Stimulated activated CD4-positive, alpha-beta T cell treated with anti-CD3 and anti-CD28 coated beads, Interleukin-4, amount 100 ng/mL, for 48 hours (primary cell): ENCODE measurements at regions not wholly inside any gene's neighbourhood (a gene's known extent, or its start where the extent isn't known, plus 50 kb on each side); places are given as distances from the start of the nearest gene placed in this dataset.

Experiments used
- DNase-seq, 2 donors: peaks; one replicate each; pipeline ENCODE4 v3.0.0-alpha.2; 2020; ENCODE audit warnings: low read depth in 2 of 2

DNA sequence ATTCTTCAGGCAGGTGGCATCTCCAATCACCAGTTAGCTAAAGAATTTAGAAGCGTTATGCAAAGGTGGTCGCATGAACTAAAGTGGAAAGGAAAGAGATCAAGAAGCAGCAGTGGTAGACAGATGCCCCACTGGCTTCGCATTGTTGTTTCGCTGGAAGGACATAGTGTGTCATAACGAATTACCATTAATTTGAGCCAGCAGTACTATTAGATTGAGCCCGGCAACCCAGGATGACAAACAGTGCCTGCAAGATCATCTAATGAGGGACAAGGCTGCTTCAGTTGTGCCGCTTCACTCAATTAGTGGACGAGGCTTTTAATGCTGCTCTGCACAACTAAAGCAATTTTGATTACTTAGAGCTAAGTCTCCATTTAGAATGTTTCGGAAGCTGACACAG, 274.5 kb upstream of the SOX5 start:
- no peak for DNase-seq

DNA sequence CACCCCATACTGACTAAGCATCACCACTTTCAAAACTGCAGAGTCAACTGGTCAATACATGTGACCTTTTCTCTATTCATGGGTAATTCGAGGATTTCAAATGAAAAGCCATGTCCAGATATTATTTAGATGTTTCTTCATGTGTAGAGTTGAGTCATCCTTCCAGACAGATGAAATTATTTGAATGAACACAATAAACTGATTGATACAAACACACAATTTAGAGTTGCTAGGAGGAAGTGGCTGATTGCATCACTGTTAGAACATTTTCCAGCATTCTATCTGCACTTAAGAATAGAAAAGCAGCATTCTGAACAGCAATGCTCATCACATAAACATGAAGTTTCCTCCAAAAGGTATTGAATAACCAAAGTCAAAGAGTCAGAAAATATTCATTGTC, 273.5 kb upstream of the SOX5 start:
- no peak for DNase-seq

DNA sequence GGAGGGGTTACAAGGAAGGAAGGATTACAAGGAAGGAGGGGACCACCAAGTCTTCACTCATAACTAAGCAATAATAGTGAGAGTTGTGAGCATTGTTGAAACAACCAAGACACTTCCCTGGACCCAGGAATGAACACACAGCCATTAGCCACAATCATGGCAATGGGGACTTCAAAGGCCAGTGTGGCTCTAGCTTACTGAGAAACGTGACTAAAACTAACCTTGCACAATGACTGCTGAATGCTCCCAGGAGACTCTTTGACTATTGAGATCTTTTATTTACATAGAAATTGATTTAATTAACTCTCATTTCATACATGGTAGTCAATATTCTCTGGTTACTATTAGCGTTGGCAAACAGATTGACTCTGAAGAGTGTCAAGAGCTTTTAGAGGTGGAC, 263.0 kb upstream of the SOX5 start:
- no peak for DNase-seq

DNA sequence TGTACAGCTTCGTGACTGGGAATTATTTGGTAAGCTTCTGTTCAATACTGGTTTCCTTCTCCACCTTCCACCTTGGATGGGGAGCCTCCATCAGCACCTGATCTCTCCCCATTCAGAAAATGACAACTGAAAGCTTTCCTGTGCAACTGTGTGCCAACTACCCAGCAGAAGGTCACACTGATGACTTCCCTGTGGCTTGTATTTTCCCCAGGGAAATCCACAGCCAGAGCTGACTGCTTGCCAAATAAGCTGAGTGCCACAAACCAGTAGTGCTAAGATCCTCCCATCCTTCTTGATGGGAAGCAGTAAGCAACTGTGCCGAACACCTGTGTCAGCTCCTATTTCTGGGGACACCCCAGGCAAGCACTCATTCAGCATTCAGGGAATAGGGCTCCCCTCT, 257.2 kb upstream of the SOX5 start:
- no peak for DNase-seq

DNA sequence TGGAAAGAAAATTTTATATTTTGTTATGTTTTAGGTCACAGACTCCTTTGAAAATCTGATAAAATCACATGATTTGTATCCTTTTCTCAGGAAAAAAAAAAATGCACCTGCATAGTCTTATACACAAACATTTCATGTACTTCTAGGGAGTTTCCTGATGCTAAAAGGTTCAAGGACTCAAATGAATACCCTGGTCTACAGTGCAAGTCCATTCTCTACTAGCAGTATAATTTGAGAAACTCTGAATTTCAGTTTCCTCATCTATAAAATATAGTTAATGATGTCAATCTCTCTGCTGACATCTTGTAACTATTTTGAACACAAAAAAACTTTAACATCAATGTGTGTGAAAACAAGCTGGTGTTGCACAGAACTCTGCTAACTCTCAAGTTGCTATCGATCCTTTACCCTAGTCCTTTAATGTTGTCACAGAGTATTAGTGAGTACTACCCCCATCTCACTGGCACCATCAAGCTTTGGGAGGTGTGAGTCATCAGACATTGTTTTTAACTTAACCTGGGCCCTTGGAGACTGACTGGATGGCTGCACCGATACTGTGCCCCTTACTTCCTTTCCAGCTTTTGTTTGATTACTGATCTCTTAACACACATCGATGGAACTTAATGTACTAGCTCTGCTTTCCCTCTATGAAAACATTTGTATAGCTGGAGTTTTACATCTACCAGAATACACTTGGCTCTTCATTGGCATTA, 251.9 kb upstream of the SOX5 start:
- no peak for DNase-seq

DNA sequence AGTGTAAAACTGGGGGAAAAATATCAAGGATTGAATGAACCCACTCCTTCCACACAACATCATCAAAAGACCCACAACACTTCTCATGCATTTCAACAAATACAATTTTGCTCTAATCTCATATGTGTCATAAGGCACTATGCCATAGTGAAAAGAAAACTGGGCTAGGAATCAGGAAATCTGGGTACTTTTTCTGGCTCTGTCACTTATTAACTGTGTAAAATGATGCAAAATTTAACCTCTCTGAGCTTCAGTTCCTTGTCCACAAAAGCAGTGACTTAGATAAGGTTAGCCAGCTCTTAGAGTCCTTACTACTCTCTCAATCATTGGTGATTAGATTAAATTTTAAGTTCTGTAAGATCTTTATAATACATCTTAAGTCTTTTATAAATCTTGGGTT, 250.5 kb upstream of the SOX5 start:
- no peak for DNase-seq

DNA sequence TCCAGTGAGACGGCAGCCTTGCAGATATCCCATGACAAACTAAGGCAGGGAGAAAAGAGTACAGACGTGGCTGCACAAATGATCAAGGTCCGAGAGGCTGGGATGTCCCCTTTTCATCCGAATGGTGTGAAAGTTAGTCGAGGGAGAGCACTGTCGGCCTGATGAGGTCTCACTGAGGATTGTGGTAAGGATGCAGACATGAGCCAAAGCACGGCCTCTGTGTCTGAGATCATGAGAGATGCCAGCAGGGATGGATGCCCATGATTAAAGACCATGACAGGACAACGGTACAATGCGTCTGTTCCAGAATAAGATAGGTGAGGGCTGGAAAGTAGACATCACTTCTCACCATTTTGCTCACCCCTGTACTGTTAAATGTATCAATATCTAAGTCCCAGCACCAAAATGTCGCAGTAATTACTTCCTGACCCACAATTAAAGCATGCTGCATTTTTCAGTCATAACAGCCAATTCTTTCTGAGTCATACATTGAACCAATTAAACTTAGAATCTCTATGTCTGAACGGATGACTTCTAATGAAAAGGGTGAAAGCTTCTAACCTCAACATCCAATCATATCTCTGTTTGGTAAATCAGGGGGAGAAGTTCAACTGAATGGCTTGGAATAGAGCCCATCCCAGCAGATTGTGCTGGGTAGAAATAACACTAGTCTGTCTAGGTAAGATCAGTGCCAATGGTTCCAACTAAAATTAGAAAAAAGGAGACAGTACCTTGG, 249.6 kb upstream of the SOX5 start:
- DNase-seq, result no peak

DNA sequence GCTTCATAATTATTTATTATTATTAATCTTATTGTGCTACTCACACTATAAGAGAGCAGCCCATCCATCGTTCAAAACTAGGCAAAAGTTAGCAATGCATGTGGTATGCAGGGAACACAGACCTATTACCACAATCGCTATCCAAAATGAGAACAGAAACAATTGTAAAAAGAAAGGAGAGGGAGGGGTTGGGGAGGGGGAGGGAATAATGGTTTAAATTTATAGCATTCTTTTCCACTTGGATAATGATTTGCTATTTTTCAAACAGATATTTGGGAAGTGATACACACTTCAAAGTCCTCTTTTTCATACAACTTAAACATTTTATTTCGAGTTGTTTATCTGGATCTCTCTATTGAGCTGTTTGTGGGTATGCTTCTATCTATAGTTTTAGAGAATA, 248.6 kb upstream of the SOX5 start:
- no peak for DNase-seq

DNA sequence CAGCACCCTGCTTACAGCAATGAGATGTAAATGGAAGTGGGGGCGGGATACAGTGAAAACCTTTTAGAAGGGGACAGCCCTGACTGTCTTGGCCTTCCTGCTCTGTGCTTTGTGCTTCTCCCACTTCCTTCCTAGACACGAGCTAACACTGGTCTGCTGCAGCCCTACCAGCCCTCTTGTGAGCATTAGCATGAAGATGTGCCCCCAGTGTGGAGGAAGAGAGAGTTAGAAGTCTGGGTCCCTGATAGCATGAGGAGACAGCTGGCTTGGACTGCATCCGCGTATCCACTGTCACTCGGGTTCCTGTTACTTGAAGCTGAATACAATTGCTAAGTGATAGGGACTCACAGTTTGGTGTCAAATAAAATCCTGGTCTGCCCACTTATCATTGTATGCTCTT, 248.1 kb upstream of the SOX5 start:
- no peak for DNase-seq

DNA sequence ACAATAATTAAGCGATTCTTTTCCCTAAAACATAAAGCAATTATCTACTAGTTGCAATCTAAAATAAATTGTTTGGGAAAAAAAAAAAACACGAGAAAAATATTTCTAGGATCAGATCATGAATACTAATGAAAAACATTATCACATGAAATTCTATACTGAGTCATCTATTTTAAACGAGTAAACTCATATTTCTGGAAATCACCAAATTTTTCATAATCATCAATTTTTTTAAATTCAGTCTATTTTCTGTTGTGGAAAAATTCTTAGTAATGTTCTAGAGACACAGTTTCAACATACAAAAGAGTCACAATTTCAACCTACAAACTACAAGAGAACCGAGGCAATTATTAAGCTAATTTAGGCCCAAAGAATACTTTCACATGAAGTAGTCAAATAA, 245.6 kb upstream of the SOX5 start:
- DNase-seq, result no peak

DNA sequence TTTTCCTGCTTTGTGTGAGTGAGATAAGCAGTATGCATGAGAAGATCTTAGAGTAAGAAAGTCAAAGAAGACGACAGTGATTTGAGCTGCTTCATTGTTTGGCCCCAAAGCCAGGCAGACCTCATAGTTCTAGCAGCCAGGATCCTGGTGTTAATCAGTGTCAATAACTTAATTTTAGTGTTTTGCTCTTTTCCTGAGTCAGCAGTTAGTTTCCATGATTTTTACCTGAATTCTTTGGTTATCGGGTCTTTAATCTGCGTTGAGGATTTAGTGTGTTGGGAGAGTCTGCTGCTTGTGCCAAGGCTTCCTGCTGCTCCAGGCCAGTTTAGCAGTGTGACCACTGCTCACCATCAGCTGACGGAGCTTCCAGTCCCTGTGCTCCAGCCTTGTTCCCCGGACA, 241.6 kb upstream of the SOX5 start:
- no peak for DNase-seq

DNA sequence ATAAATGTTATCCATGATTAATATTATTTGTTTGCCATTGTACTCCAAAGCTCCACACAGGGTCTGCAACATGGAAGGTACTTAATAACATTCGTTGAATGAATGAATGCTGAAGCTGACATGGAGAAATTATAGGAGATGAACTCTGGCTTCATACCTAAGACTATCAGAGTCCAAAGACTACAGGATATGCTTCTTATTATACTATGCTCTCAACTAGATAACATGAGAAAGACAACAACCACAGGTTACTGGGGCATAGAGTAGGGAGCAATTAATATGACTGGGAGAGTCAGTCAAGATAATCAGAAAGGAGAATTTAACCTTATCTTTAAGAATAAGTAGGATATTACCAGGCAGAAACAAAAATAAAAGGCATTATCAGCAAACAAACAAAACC, 236.3 kb upstream of the SOX5 start:
- DNase-seq, result no peak

DNA sequence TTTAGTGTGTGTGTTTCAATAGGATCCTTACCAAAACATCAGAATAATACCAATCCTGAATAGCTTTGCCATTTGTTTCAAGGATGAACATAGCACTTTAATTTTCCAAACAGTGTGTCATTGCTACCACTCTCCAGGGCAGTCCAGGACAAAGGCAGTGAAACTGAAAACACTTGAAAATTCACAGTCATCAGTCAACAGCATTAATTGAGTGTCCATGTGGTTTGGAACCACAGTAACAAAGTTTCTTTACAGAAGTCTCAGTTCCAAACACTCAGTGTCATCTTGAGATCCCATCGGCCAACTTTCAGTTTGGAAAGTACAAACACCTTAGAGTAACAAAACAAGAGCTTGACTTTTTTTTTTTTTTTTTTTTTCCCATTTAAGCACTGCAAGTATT, 228.4 kb upstream of the SOX5 start:
- DNase-seq, result no peak

DNA sequence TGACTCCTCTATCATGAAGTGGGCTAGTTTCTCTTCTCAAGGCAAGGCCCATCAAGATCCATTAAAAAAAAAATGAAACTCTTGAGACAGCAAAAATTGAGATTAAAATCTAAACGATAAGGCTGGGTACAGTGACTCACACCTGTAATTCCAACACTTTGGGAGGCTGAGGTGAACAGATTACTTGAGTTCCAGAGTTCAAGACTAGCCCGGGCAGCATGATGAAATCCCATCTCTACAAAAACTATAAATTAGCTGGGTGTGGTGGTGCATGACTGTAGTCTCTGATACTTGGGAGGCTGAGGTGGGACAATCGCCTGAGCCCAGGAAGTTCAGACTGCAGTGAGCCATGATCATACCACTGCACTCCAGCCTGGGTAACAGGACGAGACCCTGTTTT, 226.5 kb upstream of the SOX5 start:
- no peak for DNase-seq

DNA sequence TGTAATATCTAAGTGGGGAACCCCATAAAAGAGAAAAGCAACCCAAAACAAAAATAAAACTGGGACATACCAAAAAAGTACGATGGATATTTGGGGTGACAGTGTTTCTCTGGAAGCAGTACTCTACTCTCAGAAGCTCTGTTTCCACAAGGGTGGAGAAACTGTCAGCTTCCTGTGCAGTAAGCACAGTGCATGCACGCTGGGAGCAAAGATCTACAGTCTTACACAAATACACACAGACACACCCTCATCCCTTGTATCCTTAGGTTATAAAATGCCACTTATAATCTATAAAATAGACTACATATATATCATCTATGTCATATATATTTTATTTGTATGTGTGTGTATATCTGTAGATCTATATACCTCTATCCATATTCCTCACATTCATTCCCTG, 225.8 kb upstream of the SOX5 start:
- DNase-seq, result no peak

DNA sequence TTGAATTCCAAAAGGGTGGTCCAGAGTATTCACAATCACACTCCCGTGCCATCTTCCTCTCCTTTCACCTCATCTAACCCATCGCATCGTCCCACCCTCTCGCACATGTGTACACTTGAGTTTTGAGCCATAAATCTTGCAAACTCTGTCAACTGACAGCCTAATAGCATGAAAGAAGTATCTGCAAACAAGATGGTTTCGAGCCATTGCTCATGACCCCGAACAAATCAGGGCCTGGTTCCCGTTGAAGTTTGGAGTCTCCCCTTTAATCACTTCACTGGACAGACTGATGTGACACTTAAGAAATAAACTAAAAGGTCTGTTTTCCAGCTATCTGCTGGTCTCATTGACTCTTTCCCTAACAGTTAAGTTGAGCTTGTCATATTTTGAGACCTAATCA, 223.6 kb upstream of the SOX5 start:
- no peak for DNase-seq

DNA sequence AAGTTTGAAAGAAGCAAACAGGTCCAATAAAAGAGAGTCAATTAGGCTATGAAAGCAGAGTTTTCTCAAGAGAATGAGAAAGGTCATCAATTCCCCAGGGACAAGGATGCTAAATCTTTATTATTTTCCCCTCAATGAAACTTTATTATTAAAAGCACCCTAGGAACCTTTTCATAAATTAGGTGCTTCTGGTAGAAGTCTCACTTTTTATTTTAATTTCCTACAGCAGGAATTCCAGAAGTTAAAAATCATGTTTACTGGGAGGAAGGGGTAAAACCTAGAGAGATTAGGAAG, 223.2 kb upstream of the SOX5 start:
- DNase-seq, result no peak

DNA sequence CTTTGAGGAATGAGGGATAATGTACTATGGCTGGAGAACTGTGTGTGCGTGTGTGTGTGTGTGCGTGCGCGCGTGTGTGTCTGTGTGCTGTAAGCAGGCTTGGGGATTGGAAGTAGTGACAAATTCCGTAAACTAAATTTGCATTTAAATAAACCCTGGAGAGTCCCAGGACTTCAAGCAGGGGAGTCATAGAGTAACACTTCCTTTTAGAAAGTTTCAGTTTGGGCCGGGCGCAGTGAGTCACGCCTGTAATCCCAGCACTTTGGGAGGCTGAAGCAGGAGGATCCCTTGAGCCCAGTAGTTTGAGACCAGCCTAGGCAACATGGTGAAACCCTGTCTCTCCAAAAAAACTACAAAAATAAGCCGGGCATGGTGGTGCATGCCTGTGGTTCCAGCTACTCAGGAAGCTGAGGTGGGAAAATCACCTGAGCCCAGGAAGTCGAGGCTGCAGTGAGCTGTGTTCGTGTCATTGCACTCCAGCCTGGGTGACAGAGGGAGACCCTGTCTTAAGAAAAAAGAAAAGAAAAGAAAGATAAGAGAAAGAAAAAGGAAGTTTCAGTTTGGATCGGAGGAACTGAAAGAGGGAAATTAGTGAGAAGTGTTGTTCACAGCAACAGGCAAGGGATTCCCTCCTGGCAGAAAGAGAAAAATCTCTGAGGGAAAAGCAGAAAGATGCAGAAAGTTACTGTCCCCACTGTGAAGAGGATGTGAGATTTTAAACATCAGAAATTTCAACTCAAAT, 222.7 kb upstream of the SOX5 start:
- no peak for DNase-seq

DNA sequence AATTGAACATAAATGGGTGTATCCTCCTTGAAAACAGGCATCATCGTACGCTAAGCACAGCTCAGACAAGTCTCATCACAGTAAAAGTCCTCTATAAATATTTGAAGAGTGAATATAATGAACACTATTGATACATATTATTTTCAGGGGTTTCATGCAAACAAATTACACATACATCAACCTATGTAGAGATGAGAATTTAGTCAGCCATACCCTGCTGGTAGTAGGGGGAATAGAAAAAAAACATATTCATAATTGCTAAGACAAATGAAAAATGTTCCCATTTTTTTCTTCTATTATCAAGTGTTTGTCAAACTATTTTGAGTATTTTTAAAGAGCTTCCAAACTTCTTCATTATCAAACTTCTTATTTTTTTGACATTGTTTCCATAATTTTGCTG, 205.6 kb upstream of the SOX5 start:
- DNase-seq, result no peak

DNA sequence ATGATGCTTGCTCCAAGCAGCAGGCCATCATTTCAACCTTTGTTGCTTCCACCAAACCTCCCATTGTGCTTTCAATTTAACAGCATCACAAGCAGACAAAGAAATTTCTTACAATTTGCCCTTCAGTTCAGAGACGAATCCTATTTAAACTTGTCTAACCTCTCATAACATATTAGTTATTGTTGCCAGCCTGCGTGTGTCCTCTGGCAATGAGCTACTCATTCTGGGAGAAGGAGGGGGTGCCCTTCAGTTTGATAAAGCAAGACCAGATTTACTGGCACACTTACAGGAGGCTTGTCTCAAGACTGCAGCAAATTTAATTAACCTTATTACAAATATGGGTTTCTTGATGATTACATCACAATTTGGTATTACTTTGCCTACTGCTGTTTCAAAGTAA, 203.6 kb upstream of the SOX5 start:
- no peak for DNase-seq

DNA sequence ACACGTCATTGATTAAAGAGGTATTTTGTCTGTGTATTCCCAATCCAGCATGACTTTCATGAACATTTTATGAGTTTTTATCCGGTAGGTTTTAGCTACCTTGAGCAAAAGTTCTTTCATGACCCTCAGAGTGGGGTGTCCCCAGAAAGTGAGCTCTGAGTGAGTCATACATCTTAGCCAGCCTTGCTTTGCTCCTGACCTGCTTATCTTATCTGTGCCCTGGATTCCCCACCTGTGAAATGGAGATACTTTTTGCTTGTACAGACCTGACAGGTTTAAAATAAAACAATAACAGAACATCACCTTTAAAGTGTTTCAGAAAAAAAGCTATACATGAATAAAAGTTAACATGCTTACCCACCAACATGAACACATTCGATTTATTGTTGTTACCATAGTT, 202.8 kb upstream of the SOX5 start:
- DNase-seq, result no peak

DNA sequence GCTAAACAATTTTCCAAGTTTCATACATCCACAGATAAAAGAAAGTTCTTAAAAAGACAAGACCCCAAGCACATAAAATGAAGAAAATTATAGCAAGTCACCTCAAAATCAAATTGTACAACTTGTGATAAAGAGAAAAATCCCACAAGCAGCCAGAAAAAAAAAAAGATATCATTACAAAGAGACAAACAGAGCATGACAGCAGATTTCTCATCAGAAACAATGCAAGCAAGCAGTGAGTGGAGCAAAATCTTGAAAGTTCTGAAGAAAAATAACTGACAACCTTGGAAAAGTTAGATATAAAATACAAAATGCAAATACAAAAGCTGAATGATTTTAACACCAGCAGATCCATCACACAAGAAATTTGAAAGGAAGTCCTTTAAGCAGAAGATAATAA, 194.5 kb upstream of the SOX5 start:
- DNase-seq, result no peak

DNA sequence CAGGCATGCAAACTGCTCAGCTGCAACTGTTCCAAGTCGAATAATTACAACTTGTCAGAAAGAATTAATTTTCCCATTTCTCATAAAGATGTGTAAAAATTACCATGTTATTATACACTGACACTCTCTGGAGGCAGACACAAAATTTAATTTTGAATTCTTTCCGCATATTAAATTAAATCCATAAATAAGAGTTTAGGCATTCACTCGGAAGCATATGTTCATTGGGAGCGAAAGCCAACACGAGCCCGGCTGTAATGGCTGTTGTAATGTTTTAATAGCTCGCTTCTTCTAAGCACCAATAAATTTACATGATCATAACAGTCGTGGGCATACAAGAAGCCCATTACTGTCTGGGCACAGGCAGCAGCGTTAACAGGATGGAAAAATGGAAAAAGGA, 189.6 kb upstream of the SOX5 start:
- no peak for DNase-seq
